ENCODE measurements at regions not wholly inside any gene's neighbourhood (a gene's known extent, or its start where the extent isn't known, plus 50 kb on each side); places are given as distances from the start of the nearest gene placed in this dataset.

DNA sequence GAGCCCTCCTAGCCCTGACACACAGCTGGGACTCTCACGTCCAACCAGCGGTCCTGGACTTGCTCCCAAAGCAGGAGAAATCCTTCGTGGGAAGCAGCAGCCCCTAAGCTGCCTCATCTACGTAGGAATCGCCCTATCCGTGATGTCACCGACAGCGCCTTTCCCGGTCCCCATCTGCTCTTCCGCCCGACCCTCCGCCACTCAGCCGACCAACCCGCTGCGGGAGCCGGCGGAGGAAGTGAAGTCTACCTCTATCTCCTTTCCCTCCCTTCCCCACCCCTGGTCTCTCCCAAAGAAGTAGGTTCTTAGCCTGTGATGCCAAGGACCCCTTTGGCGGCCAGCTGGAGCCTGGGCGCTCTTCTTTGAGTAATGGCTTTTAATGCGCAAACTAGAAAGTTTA is 272.1 kb downstream of the FAM72C start:
- no peaks in the 10 kb centered on the region for H3K4me1 ChIP-seq
- TF ChIP-seq EP300 (IDR thresholded peaks at IDR 0.05) (no peak), POLR2A (IDR thresholded peaks at IDR 0.05) (no peak)
- H3K27ac ChIP-seq = no peak overlapping the region
- H3K9me3 ChIP-seq = no peaks in the 10 kb centered on the region
- H3K36me3 ChIP-seq = no peaks in the 10 kb centered on the region
- H3K4me3 ChIP-seq = no peak overlapping the region
- no peak for DNase-seq (ENCODE audit: low spot score in 2 of 2)
- H3K27me3 ChIP-seq = peaks cover 35% of the 10 kb centered on the region
- WGBS = 18% methylated on average over 3 of the region's 20 CpGs

DNA sequence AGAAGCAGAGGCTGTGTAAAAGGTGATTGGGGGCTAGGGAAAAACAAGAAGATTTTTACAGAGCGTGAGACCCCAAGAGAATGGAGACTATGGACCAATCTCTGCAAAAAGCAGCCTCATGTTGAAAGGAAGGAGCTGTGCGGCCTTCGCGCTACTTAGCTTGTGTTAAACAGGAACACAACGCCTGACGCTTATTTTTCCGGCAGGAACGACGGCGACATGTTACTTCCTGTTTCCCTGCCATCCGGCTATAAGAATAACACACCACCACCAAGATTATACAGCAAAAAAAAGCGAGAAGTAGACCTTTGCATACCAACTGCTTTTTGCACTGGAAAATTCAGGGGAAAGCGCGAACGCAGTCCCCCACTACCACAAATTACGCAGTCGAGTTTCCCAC is 272.7 kb downstream of the FAM72C start:
- Histone ChIP-seq H3K36me3 (no peaks in the 10 kb centered on the region), H3K4me1 (no peaks in the 10 kb centered on the region), H3K4me3 (no peak overlapping the region), H3K27ac (no peak overlapping the region), H3K9me3 (no peaks in the 10 kb centered on the region), H3K27me3 (peaks cover 35% of the 10 kb centered on the region)
- 9% methylated on average over 14 of the region's 17 CpGs for WGBS
- no peak for DNase-seq (ENCODE audit: low spot score in 2 of 2)
- TF ChIP-seq EP300 (IDR thresholded peaks at IDR 0.05) = no peak
- TF ChIP-seq POLR2AphosphoS5 (IDR thresholded peaks at IDR 0.05) = no peak
- TF ChIP-seq, protein P1, sequence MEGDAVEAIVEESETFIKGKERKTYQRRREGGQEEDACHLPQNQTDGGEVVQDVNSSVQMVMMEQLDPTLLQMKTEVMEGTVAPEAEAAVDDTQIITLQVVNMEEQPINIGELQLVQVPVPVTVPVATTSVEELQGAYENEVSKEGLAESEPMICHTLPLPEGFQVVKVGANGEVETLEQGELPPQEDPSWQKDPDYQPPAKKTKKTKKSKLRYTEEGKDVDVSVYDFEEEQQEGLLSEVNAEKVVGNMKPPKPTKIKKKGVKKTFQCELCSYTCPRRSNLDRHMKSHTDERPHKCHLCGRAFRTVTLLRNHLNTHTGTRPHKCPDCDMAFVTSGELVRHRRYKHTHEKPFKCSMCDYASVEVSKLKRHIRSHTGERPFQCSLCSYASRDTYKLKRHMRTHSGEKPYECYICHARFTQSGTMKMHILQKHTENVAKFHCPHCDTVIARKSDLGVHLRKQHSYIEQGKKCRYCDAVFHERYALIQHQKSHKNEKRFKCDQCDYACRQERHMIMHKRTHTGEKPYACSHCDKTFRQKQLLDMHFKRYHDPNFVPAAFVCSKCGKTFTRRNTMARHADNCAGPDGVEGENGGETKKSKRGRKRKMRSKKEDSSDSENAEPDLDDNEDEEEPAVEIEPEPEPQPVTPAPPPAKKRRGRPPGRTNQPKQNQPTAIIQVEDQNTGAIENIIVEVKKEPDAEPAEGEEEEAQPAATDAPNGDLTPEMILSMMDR (IDR thresholded peaks at IDR 0.05) = no peak
- no peak for TF ChIP-seq POLR2A (IDR thresholded peaks at IDR 0.05)

DNA sequence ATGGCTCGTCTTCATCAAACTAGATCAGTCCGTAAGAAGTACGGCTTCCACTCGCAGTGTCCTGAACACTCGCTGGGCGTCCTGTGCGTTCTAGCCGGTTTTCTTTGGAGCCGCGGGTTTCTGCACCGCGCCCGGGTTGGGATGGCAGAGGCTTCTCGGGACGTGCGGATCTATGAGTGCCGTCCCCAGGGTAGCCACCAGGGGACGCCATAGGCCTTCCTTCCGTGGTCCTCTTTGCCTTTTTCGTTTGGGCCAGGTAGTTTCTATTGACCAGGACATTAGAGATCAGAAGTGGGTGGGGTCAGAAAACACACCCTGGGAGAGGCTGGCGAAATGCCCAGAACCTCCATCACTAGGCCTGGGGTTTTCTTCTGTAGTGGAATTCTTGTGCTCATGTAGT is 273.8 kb downstream of the FAM72C start:
- Histone ChIP-seq H3K36me3 (no peaks in the 10 kb centered on the region), H3K27me3 (peaks cover 35% of the 10 kb centered on the region), H3K4me3 (no peak overlapping the region), H3K27ac (no peak overlapping the region), H3K4me1 (no peaks in the 10 kb centered on the region), H3K9me3 (no peaks in the 10 kb centered on the region)
- DNase-seq (ENCODE audit: low spot score in 2 of 2) = no peak
- 5% methylated on average over 10 of the region's 21 CpGs for WGBS
- TF ChIP-seq EP300 (IDR thresholded peaks at IDR 0.05) = no peak
- TF ChIP-seq POLR2A (IDR thresholded peaks at IDR 0.05) = no peak
- TF ChIP-seq POLR2AphosphoS5 (IDR thresholded peaks at IDR 0.05) = no peak
- TF ChIP-seq, protein P1 (IDR thresholded peaks at IDR 0.05) = no peak

DNA sequence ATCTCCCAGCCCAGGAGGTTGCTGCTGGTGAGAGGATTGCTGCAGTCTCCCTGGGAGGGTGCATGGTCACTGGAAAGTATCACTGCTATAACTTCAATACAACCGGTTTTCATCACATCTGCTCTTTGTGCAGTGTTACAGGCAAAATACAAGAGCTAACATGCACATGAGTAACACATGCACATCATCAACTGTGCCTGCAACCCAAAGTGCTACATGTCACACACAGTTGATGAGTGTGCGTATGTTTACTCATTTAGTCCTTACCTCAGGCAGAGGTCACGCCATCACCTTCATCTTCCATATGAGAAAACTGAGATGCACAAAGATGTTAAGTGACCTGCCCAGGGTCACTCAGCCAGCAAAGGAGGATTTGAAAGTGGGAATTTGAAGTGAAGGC is 277.7 kb downstream of the FAM72C start:
- H3K36me3 ChIP-seq = no peaks in the 10 kb centered on the region
- no peak overlapping the region for H3K4me3 ChIP-seq
- H3K4me1 ChIP-seq = no peaks in the 10 kb centered on the region
- TF ChIP-seq, protein P1 (IDR thresholded peaks at IDR 0.05) = no peak
- no peak for TF ChIP-seq POLR2A (IDR thresholded peaks at IDR 0.05)
- TF ChIP-seq EP300 (IDR thresholded peaks at IDR 0.05) = no peak
- no peak overlapping the region for H3K27ac ChIP-seq
- H3K9me3 ChIP-seq = no peaks in the 10 kb centered on the region
- peaks cover 34% of the 10 kb centered on the region for H3K27me3 ChIP-seq
- no peak for DNase-seq (ENCODE audit: low spot score in 2 of 2)
- 100% methylated on average over 1 of the region's 3 CpGs for WGBS

DNA sequence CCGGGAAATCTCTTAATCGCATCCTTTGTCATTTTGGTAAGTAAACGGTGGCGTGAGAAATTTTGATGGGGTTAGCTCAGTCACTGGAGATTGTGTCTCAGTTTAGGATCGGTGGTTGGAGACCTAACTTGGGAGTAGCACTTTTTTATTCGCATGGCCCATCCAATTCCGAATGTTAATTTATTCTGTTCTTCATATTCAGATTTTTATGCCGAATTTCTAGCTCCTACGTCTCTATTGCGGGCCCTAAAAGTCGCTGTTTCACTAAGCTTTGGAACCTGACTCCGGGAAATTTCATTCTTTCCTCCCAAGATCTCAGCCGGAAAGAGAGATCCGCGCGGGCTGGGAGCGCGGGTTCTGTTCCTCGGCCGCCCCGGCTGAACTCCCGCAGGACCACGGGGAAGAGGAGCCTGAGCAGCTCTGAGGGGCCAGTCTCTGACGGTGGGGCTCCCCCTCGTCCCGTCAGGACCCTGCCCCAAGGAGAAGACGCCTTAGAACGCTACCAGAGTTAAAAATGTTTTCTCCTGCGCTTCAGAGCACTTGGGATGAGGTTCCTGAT is 279.7 kb downstream of the FAM72C start:
- Histone ChIP-seq H3K4me1 (no peaks in the 10 kb centered on the region), H3K4me3 (no peak overlapping the region), H3K27me3 (peaks cover 17% of the 10 kb centered on the region), H3K27ac (no peak overlapping the region), H3K36me3 (no peaks in the 10 kb centered on the region), H3K9me3 (no peaks in the 10 kb centered on the region)
- DNase-seq (ENCODE audit: low spot score in 2 of 2) = no peak
- 12% methylated on average over 16 of the region's 29 CpGs for WGBS
- TF ChIP-seq EP300 (IDR thresholded peaks at IDR 0.05) (no peak), POLR2A (IDR thresholded peaks at IDR 0.05) (no peak), POLR2AphosphoS5 (IDR thresholded peaks at IDR 0.05) (no peak)
- TF ChIP-seq, protein P1 (IDR thresholded peaks at IDR 0.05) = no peak

DNA sequence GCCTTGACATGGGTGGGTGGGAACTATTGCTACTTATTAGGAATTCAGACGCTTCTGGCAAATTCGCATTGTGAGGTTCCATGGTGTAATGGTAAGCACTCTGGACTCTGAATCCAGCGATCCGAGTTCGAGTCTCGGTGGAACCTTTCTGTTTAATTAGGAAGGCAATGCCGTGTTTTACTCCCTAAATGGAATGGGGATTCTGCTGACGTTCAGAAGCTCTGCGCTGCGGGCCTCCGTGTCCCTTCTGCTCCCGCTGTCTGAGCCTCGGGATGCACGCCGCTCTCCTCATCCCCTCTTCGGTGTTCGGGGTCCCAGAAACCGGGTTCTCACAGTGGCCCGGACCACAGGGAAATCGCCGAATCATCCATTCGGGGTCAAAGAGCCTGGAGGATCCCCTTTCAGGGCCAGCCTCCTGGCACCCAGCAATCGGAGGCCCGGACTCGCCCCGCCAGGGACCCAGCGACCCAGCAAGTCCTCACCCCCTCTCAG is 280.3 kb downstream of the FAM72C start:
- H3K27me3 ChIP-seq = peaks cover 16% of the 10 kb centered on the region

More for the DNA sequence above, 280.3 kb downstream of the FAM72C start:
- Histone ChIP-seq H3K9me3 (no peaks in the 10 kb centered on the region), H3K4me1 (no peaks in the 10 kb centered on the region), H3K27ac (no peak overlapping the region), H3K4me3 (no peak overlapping the region), H3K36me3 (no peaks in the 10 kb centered on the region)
- DNase-seq (ENCODE audit: low spot score in 2 of 2) = no peak
- no CpG with 5 or more reads among the region's 27 CpGs for whole genome bisulfite sequencing
- no peak for TF ChIP-seq POLR2A (IDR thresholded peaks at IDR 0.05)
- TF ChIP-seq POLR2AphosphoS5 (IDR thresholded peaks at IDR 0.05) = no peak
- TF ChIP-seq, protein P1 (IDR thresholded peaks at IDR 0.05) = no peak
- no peak for TF ChIP-seq EP300 (IDR thresholded peaks at IDR 0.05)

All from suprapubic skin (tissue), 4 donors.